A673 (cell line): ENCODE measurements at regions not wholly inside any gene's neighbourhood (a gene's known extent, or its start where the extent isn't known, plus 50 kb on each side); places are given as distances from the start of the nearest gene placed in this dataset.

Experiments used
- BruUV-seq: library from RNA; stranded (reverse); fragments of 400-500 nt; replicated peaks from 2 replicates; lab custom pipeline; 2021; lab: Mats Ljungman, UMichigan
- CTCF ChIA-PET: fragments of 300-600 bp; sonication (Branson Sonifier 250); formaldehyde crosslinking; loops from one replicate; lab custom pipeline; 2022; ENCODE audit warnings: antibody characterized with exemption; lab: Charles Lee
- POLR2A ChIA-PET: fragments of 300-600 bp; sonication (Branson Sonifier 250); formaldehyde crosslinking; loops from one replicate; lab custom pipeline; 2022; ENCODE audit warnings: antibody characterized with exemption; ENCODE audit not compliant: low non-redundant PET; lab: Charles Lee
- DNase-seq: peaks from one replicate; pipeline ENCODE4 v3.0.0-alpha.2; 2015; ENCODE audit warnings: low spot score
- H3K27ac ChIP-seq: fragments of 200-600 bp; sonication (generic); 2 replicates; pipeline ENCODE4 v1.5.1; 2016; ENCODE audit warnings: mixed run types, low read depth, mild to moderate bottlenecking, mixed read lengths, antibody characterized with exemption, low read length; ENCODE audit not compliant: poor library complexity, severe bottlenecking
- H3K27me3 ChIP-seq: fragments of 200-600 bp; sonication (generic); replicated peaks from 2 replicates; pipeline ENCODE4 v1.6.1; 2017; ENCODE audit warnings: mixed run types, low read depth, mild to moderate bottlenecking, mixed read lengths, antibody characterized with exemption, low read length; ENCODE audit not compliant: insufficient read depth, poor library complexity
- H3K36me3 ChIP-seq: fragments of 200-600 bp; sonication (generic); 2 replicates; pipeline ENCODE4 v1.6.1; 2016; ENCODE audit warnings: mixed run types, mild to moderate bottlenecking, mixed read lengths, antibody characterized with exemption, low read length; ENCODE audit not compliant: insufficient read depth, poor library complexity, severe bottlenecking
- H3K4me1 ChIP-seq: fragments of 200-600 bp; sonication (generic); 2 replicates; pipeline ENCODE4 v1.6.1; 2017; ENCODE audit warnings: mixed run types, mild to moderate bottlenecking, mixed read lengths, antibody characterized with exemption, low read length; ENCODE audit not compliant: insufficient read depth, poor library complexity, severe bottlenecking
- H3K4me3 ChIP-seq: fragments of 200-600 bp; sonication (generic); 2 replicates; pipeline ENCODE4 v1.5.1; 2016; ENCODE audit warnings: low read depth, mixed run types, mild to moderate bottlenecking, mixed read lengths, low read length; ENCODE audit not compliant: poor library complexity, severe bottlenecking
- H3K9me3 ChIP-seq: fragments of 200-600 bp; sonication (generic); 2 replicates; pipeline ENCODE4 v1.6.1; 2016; ENCODE audit warnings: mixed run types, low read depth, mild to moderate bottlenecking, mixed read lengths, antibody characterized with exemption, low read length; ENCODE audit not compliant: poor library complexity, severe bottlenecking
- EZH2 ChIP-seq: fragments of 200-600 bp; sonication (generic); IDR thresholded peaks from 2 replicates; pipeline ENCODE4 v1.6.1; 2017; ENCODE audit warnings: borderline replicate concordance, low read depth, mild to moderate bottlenecking, mixed read lengths, antibody characterized with exemption, low read length; ENCODE audit not compliant: poor library complexity, severe bottlenecking
- intact Hi-C: fragments of 100-400 bp; cut with micrococcal nuclease; formaldehyde crosslinking; loops from one replicate; pipeline ENCODE4 v1.10.0; 2022; ENCODE audit not compliant: unreplicated experiment
- TF ChIP-seq, protein P1 (sequence below): fragments of 300-800, 200-600 bp; sonication (generic); conservative IDR thresholded peaks from 2 replicates; pipeline ENCODE4 v1.5.1; 2017; ENCODE audit warnings: low read depth, mild to moderate bottlenecking, antibody characterized with exemption, low read length, moderate library complexity, mixed read lengths

DNA sequence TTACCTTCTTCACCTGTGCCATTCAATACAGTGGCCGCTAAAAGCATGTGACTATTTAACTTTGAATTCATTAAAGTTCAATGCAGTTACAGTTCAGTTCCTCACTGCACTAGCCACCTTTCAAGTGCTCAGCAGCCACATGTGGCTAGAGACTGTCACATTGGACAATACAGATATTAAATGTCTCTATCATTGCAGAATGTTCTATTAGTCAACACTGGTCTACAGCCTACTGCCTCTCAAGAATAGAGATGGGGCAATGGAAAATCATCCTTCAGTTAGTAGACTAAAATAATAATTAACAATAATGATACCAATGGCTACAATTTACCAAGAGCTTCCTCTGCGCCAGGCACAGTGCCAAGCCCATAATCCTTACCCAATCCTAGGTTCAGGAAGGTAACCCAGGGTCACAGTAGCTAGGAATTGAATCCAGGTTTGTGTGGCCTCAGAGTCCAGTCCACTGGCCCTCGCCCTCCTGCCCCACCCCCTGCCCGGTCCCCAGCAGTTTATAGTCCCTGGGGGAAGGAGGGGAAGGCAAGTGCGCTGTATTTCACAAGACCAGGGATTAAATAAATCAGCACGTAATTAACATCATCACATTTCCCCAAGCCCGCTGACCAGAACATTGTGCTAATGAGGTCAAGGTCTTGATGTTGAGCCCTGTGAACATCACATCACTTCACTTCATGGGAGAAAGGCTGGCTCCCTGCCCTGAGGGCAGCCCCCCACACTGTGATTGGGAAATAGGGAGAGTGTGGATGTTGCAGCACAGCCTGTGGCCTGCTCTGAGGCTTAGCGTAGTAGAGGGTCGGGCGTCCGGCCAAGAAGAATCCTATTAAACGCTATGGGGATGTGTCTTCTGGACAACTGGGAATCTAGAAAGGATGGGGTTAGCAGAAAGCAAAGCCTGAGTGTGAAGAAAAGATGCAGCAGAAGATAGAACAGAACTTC lies 147.2 kb downstream of the VEGFA start:
- ChIA-PET CTCF (no interaction called here), POLR2A (no interaction called here)
- Histone ChIP-seq H3K36me3 (no peaks in the 10 kb centered on the region), H3K27ac (no peak overlapping the region), H3K4me1 (peaks cover 14% of the 10 kb centered on the region), H3K4me3 (no peak overlapping the region), H3K27me3 (no peaks in the 10 kb centered on the region), H3K9me3 (no peaks in the 10 kb centered on the region)
- BruUV-seq: no TSS peak
- intact Hi-C loops: no loop called here
- DNase-seq: no peak
- TF ChIP-seq, protein P1, sequence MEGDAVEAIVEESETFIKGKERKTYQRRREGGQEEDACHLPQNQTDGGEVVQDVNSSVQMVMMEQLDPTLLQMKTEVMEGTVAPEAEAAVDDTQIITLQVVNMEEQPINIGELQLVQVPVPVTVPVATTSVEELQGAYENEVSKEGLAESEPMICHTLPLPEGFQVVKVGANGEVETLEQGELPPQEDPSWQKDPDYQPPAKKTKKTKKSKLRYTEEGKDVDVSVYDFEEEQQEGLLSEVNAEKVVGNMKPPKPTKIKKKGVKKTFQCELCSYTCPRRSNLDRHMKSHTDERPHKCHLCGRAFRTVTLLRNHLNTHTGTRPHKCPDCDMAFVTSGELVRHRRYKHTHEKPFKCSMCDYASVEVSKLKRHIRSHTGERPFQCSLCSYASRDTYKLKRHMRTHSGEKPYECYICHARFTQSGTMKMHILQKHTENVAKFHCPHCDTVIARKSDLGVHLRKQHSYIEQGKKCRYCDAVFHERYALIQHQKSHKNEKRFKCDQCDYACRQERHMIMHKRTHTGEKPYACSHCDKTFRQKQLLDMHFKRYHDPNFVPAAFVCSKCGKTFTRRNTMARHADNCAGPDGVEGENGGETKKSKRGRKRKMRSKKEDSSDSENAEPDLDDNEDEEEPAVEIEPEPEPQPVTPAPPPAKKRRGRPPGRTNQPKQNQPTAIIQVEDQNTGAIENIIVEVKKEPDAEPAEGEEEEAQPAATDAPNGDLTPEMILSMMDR: no peak
- TF ChIP-seq EZH2: no peak

DNA sequence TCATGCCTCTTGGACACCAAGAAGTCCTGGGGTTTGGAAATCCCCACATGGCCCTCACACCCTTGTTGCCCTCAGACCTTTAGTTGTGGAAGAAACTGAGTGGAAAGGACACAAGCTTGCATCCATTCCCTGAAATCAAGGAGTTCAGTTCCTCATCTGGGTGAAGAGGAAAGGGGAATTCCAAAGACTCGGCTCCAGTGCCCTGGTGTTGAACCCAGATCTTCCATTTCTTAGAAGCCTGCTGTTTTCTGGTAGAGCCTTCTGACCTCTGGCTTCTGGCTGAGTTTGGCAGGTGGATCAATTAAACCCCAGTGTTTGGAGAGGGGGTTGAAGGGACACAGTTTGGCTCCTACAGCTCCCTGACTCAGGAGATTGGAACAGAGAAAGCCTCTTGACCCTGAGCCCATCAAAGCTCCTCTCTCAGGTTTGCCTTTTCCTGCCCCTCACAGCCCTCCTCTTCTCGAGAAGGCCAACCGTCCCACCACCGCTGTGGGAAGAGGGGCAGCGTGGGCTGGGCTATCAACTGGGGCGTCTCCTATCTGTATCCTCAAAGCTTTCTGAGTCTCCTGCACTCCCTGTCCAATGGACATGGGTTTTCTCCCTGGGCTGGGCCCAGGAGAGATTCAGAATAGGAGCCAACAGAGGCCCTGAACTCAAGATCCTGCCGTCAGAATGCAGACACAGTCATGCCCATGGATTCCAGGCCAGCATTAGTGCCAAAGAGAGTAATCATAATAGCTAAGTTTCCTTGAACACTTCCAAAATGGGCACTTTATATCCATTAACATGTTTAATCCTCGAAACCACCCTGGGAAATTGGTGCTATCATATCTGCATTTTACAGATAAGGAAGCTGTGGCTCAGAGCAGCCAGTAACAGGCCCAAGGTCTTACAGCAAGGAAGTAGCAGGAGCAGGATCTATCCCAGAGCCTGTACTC lies 146.2 kb downstream of the VEGFA start:
- ChIA-PET CTCF (no interaction called here), POLR2A (no interaction called here)
- Histone ChIP-seq H3K27me3 (no peaks in the 10 kb centered on the region), H3K4me1 (peaks cover 18% of the 10 kb centered on the region), H3K9me3 (no peaks in the 10 kb centered on the region), H3K27ac (no peak overlapping the region), H3K36me3 (no peaks in the 10 kb centered on the region), H3K4me3 (no peak overlapping the region)
- BruUV-seq: no TSS peak
- no peak for TF ChIP-seq EZH2
- TF ChIP-seq, protein P1: no peak
- DNase-seq: no peak
- intact Hi-C loops: no loop called here

GRCh38 chr6:43915208-43915869 lies 145.3 kb downstream of the VEGFA start:
- intact Hi-C loops: no loop called here
- no TSS peak for BruUV-seq
- no peaks in the 10 kb centered on the region for H3K36me3 ChIP-seq
- H3K27me3 ChIP-seq: no peaks in the 10 kb centered on the region
- TF ChIP-seq EZH2: no peak
- TF ChIP-seq, protein P1: no peak
- POLR2A ChIA-PET: no interaction called here
- no peak overlapping the region for H3K4me3 ChIP-seq
- no peaks in the 10 kb centered on the region for H3K9me3 ChIP-seq
- no peak for DNase-seq
- CTCF ChIA-PET: no interaction called here
- H3K27ac ChIP-seq: no peak overlapping the region
- H3K4me1 ChIP-seq: peaks cover 27% of the 10 kb centered on the region
